Neural cell (in vitro differentiated cells): ENCODE measurements at regions not wholly inside any gene's neighbourhood (a gene's known extent, or its start where the extent isn't known, plus 50 kb on each side); places are given as distances from the start of the nearest gene placed in this dataset.

Source experiments
- H2AFZ ChIP-seq: fragments of 200-600, 300-800 bp; sonication (generic), shearing (Covaris generic); 2 replicates; pipeline ENCODE4 v1.6.0; 2014; ENCODE audit warnings: low read depth, mild to moderate bottlenecking, antibody characterized with exemption, low read length, moderate library complexity
- H3F3A ChIP-seq: fragments of 200-600 bp; shearing (Covaris generic); 2 replicates; pipeline ENCODE4 v1.6.1; 2016; ENCODE audit warnings: mild to moderate bottlenecking, moderate library complexity, mixed read lengths, antibody characterized with exemption, low read length; ENCODE audit not compliant: insufficient read depth, poor library complexity, severe bottlenecking
- H3K27ac ChIP-seq: fragments of 200-600, 300-800 bp; sonication (generic), shearing (Covaris generic); 2 replicates; pipeline ENCODE4 v1.5.1; 2014; ENCODE audit warnings: mild to moderate bottlenecking, low read length, moderate library complexity
- H3K27me3 ChIP-seq: fragments of 300-800, 200-600 bp; sonication (generic), shearing (Covaris generic); 2 replicates; pipeline ENCODE4 v1.6.0; 2014; ENCODE audit warnings: mild to moderate bottlenecking, low read depth, low read length, moderate library complexity; ENCODE audit not compliant: insufficient read depth
- H3K36me3 ChIP-seq: fragments of 300-800, 200-600 bp; sonication (generic), shearing (Covaris generic); 2 replicates; pipeline ENCODE4 v1.5.1; 2014; ENCODE audit warnings: mild to moderate bottlenecking, antibody characterized with exemption, low read length, moderate library complexity; ENCODE audit not compliant: insufficient read depth
- H3K4me2 ChIP-seq: fragments of 300-800, 200-600 bp; sonication (generic), shearing (Covaris generic); 2 replicates; pipeline ENCODE4 v1.6.0; 2014; ENCODE audit warnings: mild to moderate bottlenecking, low read length
- H3K4me3 ChIP-seq: fragments of 300-800, 200-600 bp; sonication (generic), shearing (Covaris generic); 2 replicates; pipeline ENCODE4 v1.5.1; 2014; ENCODE audit warnings: mild to moderate bottlenecking, low read length, moderate library complexity
- H3K79me2 ChIP-seq: fragments of 200-600 bp; shearing (Covaris generic); replicated peaks from 2 replicates; pipeline ENCODE4 v1.6.0; 2014; ENCODE audit warnings: mild to moderate bottlenecking, low read length, moderate library complexity; ENCODE audit not compliant: insufficient read depth
- H3K9ac ChIP-seq: fragments of 300-800, 200-600 bp; sonication (generic), shearing (Covaris generic); 2 replicates; pipeline ENCODE4 v1.6.1; 2016; ENCODE audit warnings: mild to moderate bottlenecking, low read length, mixed read lengths
- H3K9me2 ChIP-seq: fragments of 200-600 bp; shearing (Covaris generic); 2 replicates; pipeline ENCODE4 v1.6.1; 2016; ENCODE audit warnings: mild to moderate bottlenecking, low read length, mixed read lengths; ENCODE audit not compliant: insufficient read depth
- H3K9me3 ChIP-seq: fragments of 200-600, 300-800 bp; sonication (generic), shearing (Covaris generic); 2 replicates; pipeline ENCODE4 v1.6.1; 2016; ENCODE audit warnings: mild to moderate bottlenecking, mixed run types, low read length, moderate library complexity, mixed read lengths
- H4K20me1 ChIP-seq: fragments of 200-600 bp; shearing (Covaris generic); 2 replicates; pipeline ENCODE4 v1.6.1; 2016; ENCODE audit warnings: mild to moderate bottlenecking, mixed run types; ENCODE audit not compliant: insufficient read depth
- EP300 ChIP-seq: fragments of 450-650 bp; conservative IDR thresholded peaks from 2 replicates; pipeline ENCODE4 v1.6.1; 2014; ENCODE audit warnings: antibody characterized with exemption, mild to moderate bottlenecking, moderate library complexity; ENCODE audit not compliant: poor library complexity, severe bottlenecking
- EZH2 ChIP-seq: fragments of 200-600, 300-800 bp; shearing (Covaris generic), sonication (generic); IDR thresholded peaks from 2 replicates; pipeline ENCODE4 v1.6.1; 2014; ENCODE audit warnings: antibody characterized with exemption, low read length, borderline replicate concordance, mild to moderate bottlenecking; ENCODE audit not compliant: insufficient read depth, poor library complexity, severe bottlenecking
- MXI1 ChIP-seq: fragments of 450-650 bp; conservative IDR thresholded peaks from 2 replicates; pipeline ENCODE4 v1.6.1; 2014; ENCODE audit warnings: antibody characterized with exemption, mild to moderate bottlenecking; ENCODE audit not compliant: poor library complexity, severe bottlenecking
- POLR2AphosphoS5 ChIP-seq: IDR thresholded peaks from 2 replicates; pipeline ENCODE4 v1.6.1; 2012
- RAD21 ChIP-seq: fragments of 450-650 bp; conservative IDR thresholded peaks from 2 replicates; pipeline ENCODE4 v1.6.1; 2014; ENCODE audit warnings: antibody characterized with exemption, mild to moderate bottlenecking, moderate library complexity
- SMC3 ChIP-seq: fragments of 450-650 bp; conservative IDR thresholded peaks from 2 replicates; pipeline ENCODE4 v1.6.1; 2014; ENCODE audit warnings: antibody characterized with exemption, mild to moderate bottlenecking, moderate library complexity; ENCODE audit not compliant: poor library complexity
- TAF1 ChIP-seq: IDR thresholded peaks from 2 replicates; pipeline ENCODE4 v1.6.1; 2012; ENCODE audit warnings: low read depth
- TF ChIP-seq, protein P1 (sequence below): IDR thresholded peaks from 2 replicates; pipeline ENCODE4 v1.6.1; 2012; ENCODE audit warnings: borderline replicate concordance
- TF ChIP-seq, protein P2 (sequence below): fragments of 450-650 bp; IDR thresholded peaks from 2 replicates; pipeline ENCODE4 v1.5.1; 2014; ENCODE audit warnings: antibody characterized with exemption, mild to moderate bottlenecking, moderate library complexity; ENCODE audit not compliant: poor library complexity, severe bottlenecking

DNA sequence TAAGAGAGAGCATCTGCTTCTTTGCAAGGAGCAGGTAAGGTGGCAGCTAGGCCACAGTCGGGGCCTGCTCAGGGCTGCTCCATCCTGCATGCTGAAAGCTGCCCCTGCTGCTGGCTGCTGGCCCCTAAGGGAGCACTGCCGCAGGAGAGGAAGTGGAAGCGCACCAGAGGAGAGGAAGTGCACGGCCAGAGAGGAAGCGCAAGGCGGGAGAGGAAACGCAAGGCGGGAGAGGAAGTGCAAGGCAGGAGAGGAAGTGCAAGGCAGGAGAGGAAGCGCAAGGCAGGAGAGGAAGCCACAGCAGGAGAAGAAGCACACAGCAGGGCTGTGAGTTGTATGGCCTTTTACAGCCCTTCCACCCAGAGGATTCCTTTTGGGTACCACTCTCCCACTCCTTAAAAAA lies 539.0 kb upstream of the TNP1 start:
- H3K9ac ChIP-seq, result no peak overlapping the region
- H3K9me2 ChIP-seq, result no peaks in the 10 kb centered on the region
- no peaks in the 10 kb centered on the region for H3K9me3 ChIP-seq
- no peaks in the 10 kb centered on the region for H3K79me2 ChIP-seq
- no peak overlapping the region for H2AFZ ChIP-seq
- no peak overlapping the region for H3K4me2 ChIP-seq
- no peaks in the 10 kb centered on the region for H3F3A ChIP-seq
- no peaks in the 10 kb centered on the region for H3K36me3 ChIP-seq
- no peaks in the 10 kb centered on the region for H4K20me1 ChIP-seq
- H3K4me3 ChIP-seq, result no peak overlapping the region
- no peak overlapping the region for H3K27ac ChIP-seq
- no peaks in the 10 kb centered on the region for H3K27me3 ChIP-seq
- TF ChIP-seq, protein P1, sequence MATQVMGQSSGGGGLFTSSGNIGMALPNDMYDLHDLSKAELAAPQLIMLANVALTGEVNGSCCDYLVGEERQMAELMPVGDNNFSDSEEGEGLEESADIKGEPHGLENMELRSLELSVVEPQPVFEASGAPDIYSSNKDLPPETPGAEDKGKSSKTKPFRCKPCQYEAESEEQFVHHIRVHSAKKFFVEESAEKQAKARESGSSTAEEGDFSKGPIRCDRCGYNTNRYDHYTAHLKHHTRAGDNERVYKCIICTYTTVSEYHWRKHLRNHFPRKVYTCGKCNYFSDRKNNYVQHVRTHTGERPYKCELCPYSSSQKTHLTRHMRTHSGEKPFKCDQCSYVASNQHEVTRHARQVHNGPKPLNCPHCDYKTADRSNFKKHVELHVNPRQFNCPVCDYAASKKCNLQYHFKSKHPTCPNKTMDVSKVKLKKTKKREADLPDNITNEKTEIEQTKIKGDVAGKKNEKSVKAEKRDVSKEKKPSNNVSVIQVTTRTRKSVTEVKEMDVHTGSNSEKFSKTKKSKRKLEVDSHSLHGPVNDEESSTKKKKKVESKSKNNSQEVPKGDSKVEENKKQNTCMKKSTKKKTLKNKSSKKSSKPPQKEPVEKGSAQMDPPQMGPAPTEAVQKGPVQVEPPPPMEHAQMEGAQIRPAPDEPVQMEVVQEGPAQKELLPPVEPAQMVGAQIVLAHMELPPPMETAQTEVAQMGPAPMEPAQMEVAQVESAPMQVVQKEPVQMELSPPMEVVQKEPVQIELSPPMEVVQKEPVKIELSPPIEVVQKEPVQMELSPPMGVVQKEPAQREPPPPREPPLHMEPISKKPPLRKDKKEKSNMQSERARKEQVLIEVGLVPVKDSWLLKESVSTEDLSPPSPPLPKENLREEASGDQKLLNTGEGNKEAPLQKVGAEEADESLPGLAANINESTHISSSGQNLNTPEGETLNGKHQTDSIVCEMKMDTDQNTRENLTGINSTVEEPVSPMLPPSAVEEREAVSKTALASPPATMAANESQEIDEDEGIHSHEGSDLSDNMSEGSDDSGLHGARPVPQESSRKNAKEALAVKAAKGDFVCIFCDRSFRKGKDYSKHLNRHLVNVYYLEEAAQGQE, result no peak
- TF ChIP-seq, protein P2, sequence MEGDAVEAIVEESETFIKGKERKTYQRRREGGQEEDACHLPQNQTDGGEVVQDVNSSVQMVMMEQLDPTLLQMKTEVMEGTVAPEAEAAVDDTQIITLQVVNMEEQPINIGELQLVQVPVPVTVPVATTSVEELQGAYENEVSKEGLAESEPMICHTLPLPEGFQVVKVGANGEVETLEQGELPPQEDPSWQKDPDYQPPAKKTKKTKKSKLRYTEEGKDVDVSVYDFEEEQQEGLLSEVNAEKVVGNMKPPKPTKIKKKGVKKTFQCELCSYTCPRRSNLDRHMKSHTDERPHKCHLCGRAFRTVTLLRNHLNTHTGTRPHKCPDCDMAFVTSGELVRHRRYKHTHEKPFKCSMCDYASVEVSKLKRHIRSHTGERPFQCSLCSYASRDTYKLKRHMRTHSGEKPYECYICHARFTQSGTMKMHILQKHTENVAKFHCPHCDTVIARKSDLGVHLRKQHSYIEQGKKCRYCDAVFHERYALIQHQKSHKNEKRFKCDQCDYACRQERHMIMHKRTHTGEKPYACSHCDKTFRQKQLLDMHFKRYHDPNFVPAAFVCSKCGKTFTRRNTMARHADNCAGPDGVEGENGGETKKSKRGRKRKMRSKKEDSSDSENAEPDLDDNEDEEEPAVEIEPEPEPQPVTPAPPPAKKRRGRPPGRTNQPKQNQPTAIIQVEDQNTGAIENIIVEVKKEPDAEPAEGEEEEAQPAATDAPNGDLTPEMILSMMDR, result no peak
- TF ChIP-seq TAF1 (no peak), RAD21 (no peak), EP300 (no peak), SMC3 (no peak)

DNA sequence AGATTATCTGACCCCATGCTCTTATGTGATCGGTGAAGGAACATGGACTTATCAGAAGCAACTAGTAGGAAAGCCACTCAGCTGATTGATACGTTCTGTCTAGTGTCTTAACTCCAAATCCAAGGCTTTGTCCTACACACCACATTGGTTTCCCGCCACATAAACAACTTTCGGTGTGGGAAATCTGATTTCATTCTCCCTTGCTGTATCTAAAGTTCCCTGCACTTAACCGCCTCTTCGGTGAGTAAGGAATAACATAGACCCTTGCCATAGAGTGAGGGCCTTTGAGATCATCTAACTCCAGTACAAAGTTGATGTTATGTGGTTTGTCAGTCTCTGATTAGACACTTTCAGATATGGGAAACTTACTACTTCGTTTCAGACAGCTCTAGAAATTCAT lies 538.2 kb upstream of the TNP1 start:
- H3K4me2 ChIP-seq, result no peak overlapping the region
- no peaks in the 10 kb centered on the region for H3K9me2 ChIP-seq
- TF ChIP-seq POLR2AphosphoS5, result no peak
- H4K20me1 ChIP-seq, result no peaks in the 10 kb centered on the region
- no peaks in the 10 kb centered on the region for H3F3A ChIP-seq
- no peak overlapping the region for H3K4me3 ChIP-seq
- H3K79me2 ChIP-seq, result no peaks in the 10 kb centered on the region
- no peak overlapping the region for H2AFZ ChIP-seq
- no peaks in the 10 kb centered on the region for H3K9me3 ChIP-seq
- H3K36me3 ChIP-seq, result no peaks in the 10 kb centered on the region
- H3K27me3 ChIP-seq, result no peaks in the 10 kb centered on the region
- H3K27ac ChIP-seq, result no peak overlapping the region
- no peak overlapping the region for H3K9ac ChIP-seq

DNA sequence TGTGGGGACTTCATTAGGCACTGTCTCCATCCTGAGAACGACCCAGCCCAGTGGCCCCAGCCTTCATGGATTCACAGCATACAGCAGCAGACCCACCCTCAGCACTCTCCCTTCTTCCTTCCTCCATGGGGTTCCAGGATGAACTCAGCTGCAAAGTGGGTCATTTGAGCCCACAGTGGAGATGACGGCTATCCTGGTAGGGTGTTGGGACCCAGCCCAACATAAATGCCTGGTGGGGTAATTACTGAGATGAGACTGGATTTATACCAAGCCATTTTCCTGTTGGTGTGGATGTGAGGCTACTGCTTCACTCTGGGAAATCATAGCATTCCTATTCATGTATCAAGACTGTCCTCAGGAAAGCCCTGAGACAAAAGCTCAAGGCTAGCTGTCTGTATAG lies 536.7 kb upstream of the TNP1 start:
- no peaks in the 10 kb centered on the region for H3K79me2 ChIP-seq
- no peak overlapping the region for H3K9ac ChIP-seq
- no peak overlapping the region for H3K27ac ChIP-seq
- no peak overlapping the region for H2AFZ ChIP-seq
- TF ChIP-seq POLR2AphosphoS5 (no peak), RAD21 (no peak), SMC3 (no peak), EZH2 (no peak), MXI1 (no peak), EP300 (no peak), TAF1 (no peak)
- TF ChIP-seq, protein P1, result no peak
- TF ChIP-seq, protein P2, result no peak
- no peaks in the 10 kb centered on the region for H3F3A ChIP-seq
- no peaks in the 10 kb centered on the region for H3K9me3 ChIP-seq
- H3K4me3 ChIP-seq, result no peak overlapping the region
- H4K20me1 ChIP-seq, result no peaks in the 10 kb centered on the region
- H3K36me3 ChIP-seq, result no peaks in the 10 kb centered on the region
- H3K9me2 ChIP-seq, result no peaks in the 10 kb centered on the region
- no peak overlapping the region for H3K4me2 ChIP-seq
- no peaks in the 10 kb centered on the region for H3K27me3 ChIP-seq
